ENCODE measurements at regions not wholly inside any gene's neighbourhood (a gene's known extent, or its start where the extent isn't known, plus 50 kb on each side); places are given as distances from the start of the nearest gene placed in this dataset.

GRCh38 chr4:20643631-20644030, 56.6 kb upstream of the PACRGL start:
- Histone ChIP-seq H2BK120ac (ENCODE audit: low read depth, low read length) (no peak overlapping the region), H3K79me1 (ENCODE audit: low read depth, low read length) (no peaks in the 10 kb centered on the region), H2AK5ac (ENCODE audit: low read depth, low read length) (no peak overlapping the region), H2BK5ac (ENCODE audit: low read length) (no peak overlapping the region), H3K4me1 (ENCODE audit: control insufficient read depth in 2 of 2, insufficient read depth in 1 of 2, low read depth in 1 of 2, low read length in 2 of 2) (no peaks in the 10 kb centered on the region), H2AFZ (ENCODE audit: low read length) (no peak overlapping the region), H3K36me3 (replicated peaks in 1 of 2; ENCODE audit: control insufficient read depth in 2 of 2, insufficient read depth in 2 of 2, low read length in 2 of 2) (no peaks in the 10 kb centered on the region), H3K14ac (ENCODE audit: low read length) (no peak overlapping the region), H3K4me2 (ENCODE audit: insufficient read depth, low read length, poor library complexity, severe bottlenecking) (no peak overlapping the region), H2BK15ac (ENCODE audit: low read length) (no peak overlapping the region), H3K23ac (ENCODE audit: low read depth, low read length, poor library complexity) (no peak overlapping the region), H3K27me3 (ENCODE audit: control insufficient read depth in 3 of 3, insufficient read depth in 3 of 3, low read depth in 1 of 3, low read length in 3 of 3) (no peaks in the 10 kb centered on the region), H3K27ac (replicated peaks; ENCODE audit: low read length) (no peak overlapping the region), H3K18ac (ENCODE audit: low read length) (no peak overlapping the region), H2BK12ac (ENCODE audit: low read length) (no peak overlapping the region), H4K91ac (ENCODE audit: low read depth, low read length, poor library complexity) (no peak overlapping the region), H3K4me3 (ENCODE audit: low read length in 2 of 2) (no peak overlapping the region), H3K9ac (ENCODE audit: low read depth, low read length, poor library complexity) (no peak overlapping the region), H4K8ac (ENCODE audit: low read depth, low read length) (no peak overlapping the region), H3K4ac (ENCODE audit: low read length) (no peak overlapping the region), H3K9me3 (replicated peaks in 1 of 2; ENCODE audit: control insufficient read depth in 2 of 2, insufficient read depth in 1 of 2, low read depth in 1 of 2, low read length in 2 of 2) (no peaks in the 10 kb centered on the region)
- WGBS, 2 donors (ENCODE audit: extremely low coverage in 2 of 2, insufficient read length in 2 of 2, insufficient replicate concordance in 1 of 2) = no CpG with 5 or more reads among the region's 2 CpGs
- DNase-seq (ENCODE audit: low spot score) = no peak

- no peaks in the 10 kb centered on the region for H3K9me3 ChIP-seq (replicated peaks in 1 of 2; ENCODE audit: control insufficient read depth in 2 of 2, insufficient read depth in 1 of 2, low read depth in 1 of 2, low read length in 2 of 2)
- H3K27me3 ChIP-seq (ENCODE audit: control insufficient read depth in 3 of 3, insufficient read depth in 3 of 3, low read depth in 1 of 3, low read length in 3 of 3) = no peaks in the 10 kb centered on the region
- no peak overlapping the region for H3K4me3 ChIP-seq (ENCODE audit: low read length in 2 of 2)
- H3K36me3 ChIP-seq (replicated peaks in 1 of 2; ENCODE audit: control insufficient read depth in 2 of 2, insufficient read depth in 2 of 2, low read length in 2 of 2) = no peaks in the 10 kb centered on the region
- H2AFZ ChIP-seq (ENCODE audit: low read length) = no peak overlapping the region
- no peaks in the 10 kb centered on the region for H3K79me1 ChIP-seq (ENCODE audit: low read depth, low read length)
- H3K9ac ChIP-seq (ENCODE audit: low read depth, low read length, poor library complexity) = no peak overlapping the region
- H3K4me1 ChIP-seq (ENCODE audit: control insufficient read depth in 2 of 2, insufficient read depth in 1 of 2, low read depth in 1 of 2, low read length in 2 of 2) = peaks cover 0 to 2% of the 10 kb centered on the region in 2 donors
- DNase-seq (ENCODE audit: low spot score) = no peak
- H2AK5ac ChIP-seq (ENCODE audit: low read depth, low read length) = no peak overlapping the region
- no peak overlapping the region for H2BK12ac ChIP-seq (ENCODE audit: low read length)
- H2BK15ac ChIP-seq (ENCODE audit: low read length) = no peak overlapping the region
- no peak overlapping the region for H4K91ac ChIP-seq (ENCODE audit: low read depth, low read length, poor library complexity)
- H3K27ac ChIP-seq (replicated peaks; ENCODE audit: low read length) = no peak overlapping the region
- no peak overlapping the region for H3K18ac ChIP-seq (ENCODE audit: low read length)
- no peak overlapping the region for H3K4me2 ChIP-seq (ENCODE audit: insufficient read depth, low read length, poor library complexity, severe bottlenecking)
- H3K4ac ChIP-seq (ENCODE audit: low read length) = no peak overlapping the region
- H3K14ac ChIP-seq (ENCODE audit: low read length) = no peak overlapping the region
- WGBS, 2 donors (ENCODE audit: extremely low coverage in 2 of 2, insufficient read length in 2 of 2, insufficient replicate concordance in 1 of 2) = no CpG with 5 or more reads among the region's 2 CpGs
- no peak overlapping the region for H2BK120ac ChIP-seq (ENCODE audit: low read depth, low read length)
- H4K8ac ChIP-seq (ENCODE audit: low read depth, low read length) = no peak overlapping the region
- H2BK5ac ChIP-seq (ENCODE audit: low read length) = no peak overlapping the region
- H3K23ac ChIP-seq (ENCODE audit: low read depth, low read length, poor library complexity) = no peak overlapping the region
These were observed 55.0 kb upstream of the PACRGL start for GRCh38 chr4:20645236-20645635.

- Histone ChIP-seq H2AFZ (ENCODE audit: low read length) (no peak overlapping the region), H2BK12ac (ENCODE audit: low read length) (no peak overlapping the region), H3K4me1 (ENCODE audit: control insufficient read depth in 2 of 2, insufficient read depth in 1 of 2, low read depth in 1 of 2, low read length in 2 of 2) (peaks cover 0 to 2% of the 10 kb centered on the region in 2 donors), H2BK5ac (ENCODE audit: low read length) (no peak overlapping the region), H2BK120ac (ENCODE audit: low read depth, low read length) (no peak overlapping the region), H3K18ac (ENCODE audit: low read length) (no peak overlapping the region), H3K9ac (ENCODE audit: low read depth, low read length, poor library complexity) (no peak overlapping the region), H3K4me2 (ENCODE audit: insufficient read depth, low read length, poor library complexity, severe bottlenecking) (no peak overlapping the region), H3K23ac (ENCODE audit: low read depth, low read length, poor library complexity) (no peak overlapping the region), H3K9me3 (replicated peaks in 1 of 2; ENCODE audit: control insufficient read depth in 2 of 2, insufficient read depth in 1 of 2, low read depth in 1 of 2, low read length in 2 of 2) (no peaks in the 10 kb centered on the region), H2BK15ac (ENCODE audit: low read length) (no peak overlapping the region), H3K36me3 (replicated peaks in 1 of 2; ENCODE audit: control insufficient read depth in 2 of 2, insufficient read depth in 2 of 2, low read length in 2 of 2) (no peaks in the 10 kb centered on the region), H4K8ac (ENCODE audit: low read depth, low read length) (no peak overlapping the region), H4K91ac (ENCODE audit: low read depth, low read length, poor library complexity) (no peak overlapping the region), H2AK5ac (ENCODE audit: low read depth, low read length) (no peak overlapping the region), H3K79me1 (ENCODE audit: low read depth, low read length) (no peaks in the 10 kb centered on the region), H3K4me3 (ENCODE audit: low read length in 2 of 2) (no peak overlapping the region), H3K4ac (ENCODE audit: low read length) (no peak overlapping the region), H3K27ac (replicated peaks; ENCODE audit: low read length) (no peak overlapping the region), H3K27me3 (ENCODE audit: control insufficient read depth in 3 of 3, insufficient read depth in 3 of 3, low read depth in 1 of 3, low read length in 3 of 3) (peaks cover 0 to 2% (median 0%) of the 10 kb centered on the region in 3 experiments), H3K14ac (ENCODE audit: low read length) (no peak overlapping the region)
- no peak for DNase-seq (ENCODE audit: low spot score)
These were observed 54.0 kb upstream of the PACRGL start for GRCh38 chr4:20646287-20646686.

Small RNAs in the stretch of these regions (small RNA-seq; reads per million reads assigned to genes)
- 10.3 reads per million, percentile 58 among the genes with 10 or more reads in this experiment for gene MIR218-1 (ENCODE audit: insufficient read depth)

Data from neuronal stem cell (in vitro differentiated cells).